PC-9 (cell line): ENCODE measurements at regions not wholly inside any gene's neighbourhood (a gene's known extent, or its start where the extent isn't known, plus 50 kb on each side); places are given as distances from the start of the nearest gene placed in this dataset.

Experiments used
- BruUV-seq: library from RNA; stranded (reverse); fragments of 400-500 nt; replicated peaks from 2 replicates; lab custom pipeline; 2021; lab: Mats Ljungman, UMichigan
- CTCF ChIA-PET: fragments of 300-600 bp; sonication (Branson Sonifier 250); formaldehyde crosslinking; loops from one replicate; lab custom pipeline; 2022; ENCODE audit warnings: antibody characterized with exemption; lab: Charles Lee
- POLR2A ChIA-PET: fragments of 300-600 bp; sonication (Branson Sonifier 250); formaldehyde crosslinking; loops from one replicate; lab custom pipeline; 2022; ENCODE audit warnings: antibody characterized with exemption; ENCODE audit not compliant: unreplicated experiment; lab: Charles Lee
- DNase-seq, 2 experiments: peaks; one replicate each; pipeline versions ENCODE4 v3.0.0 to v3.0.0-alpha.2; 2015 to 2022; ENCODE audit warnings: mixed read lengths in 1 of 2
- H2AFZ ChIP-seq: fragments of 200-600 bp; sonication (generic); 2 replicates; pipeline ENCODE4 v1.8.1; 2017; ENCODE audit warnings: antibody characterized with exemption
- H3F3A ChIP-seq: fragments of 200-600 bp; sonication (generic); 2 replicates; pipeline ENCODE4 v1.8.1; 2017; ENCODE audit warnings: antibody characterized with exemption, mild to moderate bottlenecking, low read depth; ENCODE audit not compliant: insufficient read depth
- H3K27ac ChIP-seq: fragments of 200-600 bp; sonication (generic); 2 replicates; pipeline ENCODE4 v1.6.1; 2016; ENCODE audit warnings: mixed run types
- H3K27me3 ChIP-seq: fragments of 200-600 bp; sonication (generic); 2 replicates; pipeline ENCODE4 v1.6.1; 2016; ENCODE audit warnings: low read depth, mixed run types; ENCODE audit not compliant: insufficient read depth
- H3K36me3 ChIP-seq: fragments of 200-600 bp; sonication (generic); 2 replicates; pipeline ENCODE4 v1.6.1; 2016; ENCODE audit warnings: low read depth, mixed run types
- H3K4me1 ChIP-seq: fragments of 200-600 bp; sonication (generic); replicated peaks from 2 replicates; pipeline ENCODE4 v1.6.1; 2016; ENCODE audit warnings: mixed run types; ENCODE audit not compliant: insufficient read depth
- H3K4me2 ChIP-seq: fragments of 200-600 bp; sonication (generic); 2 replicates; pipeline ENCODE4 v1.6.1; 2017; ENCODE audit warnings: mixed run types
- H3K4me3 ChIP-seq: fragments of 200-600 bp; sonication (generic); 2 replicates; pipeline ENCODE4 v1.6.1; 2016; ENCODE audit warnings: mixed run types
- H3K79me2 ChIP-seq: fragments of 200-600 bp; sonication (generic); 2 replicates; pipeline ENCODE4 v1.6.1; 2017; ENCODE audit warnings: low read depth, mixed run types
- H3K9me2 ChIP-seq: fragments of 200-600 bp; sonication (generic); 2 replicates; pipeline ENCODE4 v1.8.1; 2017; ENCODE audit warnings: mild to moderate bottlenecking; ENCODE audit not compliant: insufficient read depth
- H3K9me3 ChIP-seq: fragments of 200-600 bp; sonication (generic); 2 replicates; pipeline ENCODE4 v1.8.1; 2016; ENCODE audit warnings: low read depth; ENCODE audit not compliant: insufficient read depth
- H4K20me1 ChIP-seq: fragments of 200-600 bp; sonication (generic); 2 replicates; pipeline ENCODE4 v1.8.1; 2017; ENCODE audit not compliant: insufficient read depth
- CTCF ChIP-seq: fragments of 200-600 bp; sonication (generic); conservative IDR thresholded peaks from 2 replicates; pipeline ENCODE4 v1.6.1; 2017; ENCODE audit warnings: mixed run types, antibody characterized with exemption, mild to moderate bottlenecking, moderate library complexity
- EZH2 ChIP-seq: fragments of 200-600 bp; sonication (generic); IDR thresholded peaks from 2 replicates; pipeline ENCODE4 v1.8.0; 2017; ENCODE audit warnings: antibody characterized with exemption, low read depth
- intact Hi-C: fragments of 100-400 bp; cut with micrococcal nuclease; formaldehyde crosslinking; loops from one replicate; pipeline ENCODE4 v1.10.0; 2022; ENCODE audit not compliant: unreplicated experiment

- TF ChIP-seq CTCF, result no peak
- TF ChIP-seq EZH2, result no peak
- no peak for DNase-seq
- CTCF ChIA-PET, result interaction anchor here (0.6 kb wide), 1 partner anchor 99 kb away, joined by 3 read pairs; no protein-coding TSS in a partner anchor
Measured at GRCh38 chr6:147991961-147992360, 350.7 kb upstream of the SASH1 start.

GRCh38 chr6:147999001-147999540, 343.6 kb upstream of the SASH1 start:
- intact Hi-C loops, result no loop called here
- POLR2A ChIA-PET, result no interaction called here
- CTCF ChIA-PET, result no interaction called here
- H3K27ac ChIP-seq, result no peak overlapping the region
- H3K9me2 ChIP-seq, result no peaks in the 10 kb centered on the region
- peaks cover 11% of the 10 kb centered on the region; the same call in 1 of the 2 replicates for H3K9me3 ChIP-seq
- H3K27me3 ChIP-seq, result no peaks in the 10 kb centered on the region
- no peak for TF ChIP-seq EZH2
- no peak for TF ChIP-seq CTCF
- H3K36me3 ChIP-seq, result no peaks in the 10 kb centered on the region
- BruUV-seq, result no TSS peak
- no peak for DNase-seq
- no peaks in the 10 kb centered on the region for H3F3A ChIP-seq
- H2AFZ ChIP-seq, result no peak overlapping the region
- no peaks in the 10 kb centered on the region for H4K20me1 ChIP-seq
- H3K4me3 ChIP-seq, result no peak overlapping the region
- H3K79me2 ChIP-seq, result no peaks in the 10 kb centered on the region
- H3K4me2 ChIP-seq, result no peak overlapping the region
- H3K4me1 ChIP-seq, result no peaks in the 10 kb centered on the region

More at GRCh38 chr6:147991961-147992360, 350.7 kb upstream of the SASH1 start:
- BruUV-seq, result no TSS peak
- no peaks in the 10 kb centered on the region for H3K79me2 ChIP-seq
- H2AFZ ChIP-seq, result no peak overlapping the region
- H3K27ac ChIP-seq, result no peak overlapping the region
- no peak overlapping the region for H3K4me2 ChIP-seq
- no peaks in the 10 kb centered on the region for H3K4me1 ChIP-seq
- POLR2A ChIA-PET, result no interaction called here
- H4K20me1 ChIP-seq, result no peaks in the 10 kb centered on the region
- H3K27me3 ChIP-seq, result no peaks in the 10 kb centered on the region
- H3K4me3 ChIP-seq, result no peak overlapping the region
- intact Hi-C loops, result no loop called here
- H3K36me3 ChIP-seq, result no peaks in the 10 kb centered on the region
- no peaks in the 10 kb centered on the region for H3K9me2 ChIP-seq
- no peaks in the 10 kb centered on the region for H3K9me3 ChIP-seq
- H3F3A ChIP-seq, result no peaks in the 10 kb centered on the region

- Histone ChIP-seq H2AFZ (no peak overlapping the region), H3K27me3 (no peaks in the 10 kb centered on the region), H3K9me2 (no peaks in the 10 kb centered on the region), H3F3A (no peaks in the 10 kb centered on the region), H3K27ac (no peak overlapping the region), H3K79me2 (no peaks in the 10 kb centered on the region), H3K4me2 (no peak overlapping the region), H3K36me3 (no peaks in the 10 kb centered on the region), H3K9me3 (peaks cover 11% of the 10 kb centered on the region; the same call in 1 of the 2 replicates), H3K4me3 (no peak overlapping the region), H3K4me1 (no peaks in the 10 kb centered on the region), H4K20me1 (no peaks in the 10 kb centered on the region)
- DNase-seq, result no peak
- TF ChIP-seq EZH2, result no peak
- no peak for TF ChIP-seq CTCF
- ChIA-PET CTCF (no interaction called here), POLR2A (no interaction called here)
- BruUV-seq, result no TSS peak
- intact Hi-C loops, result no loop called here
Measured at GRCh38 chr6:148001844-148002642, 340.6 kb upstream of the SASH1 start.
